ENCODE measurements at regions not wholly inside any gene's neighbourhood (a gene's known extent, or its start where the extent isn't known, plus 50 kb on each side); places are given as distances from the start of the nearest gene placed in this dataset.

DNA sequence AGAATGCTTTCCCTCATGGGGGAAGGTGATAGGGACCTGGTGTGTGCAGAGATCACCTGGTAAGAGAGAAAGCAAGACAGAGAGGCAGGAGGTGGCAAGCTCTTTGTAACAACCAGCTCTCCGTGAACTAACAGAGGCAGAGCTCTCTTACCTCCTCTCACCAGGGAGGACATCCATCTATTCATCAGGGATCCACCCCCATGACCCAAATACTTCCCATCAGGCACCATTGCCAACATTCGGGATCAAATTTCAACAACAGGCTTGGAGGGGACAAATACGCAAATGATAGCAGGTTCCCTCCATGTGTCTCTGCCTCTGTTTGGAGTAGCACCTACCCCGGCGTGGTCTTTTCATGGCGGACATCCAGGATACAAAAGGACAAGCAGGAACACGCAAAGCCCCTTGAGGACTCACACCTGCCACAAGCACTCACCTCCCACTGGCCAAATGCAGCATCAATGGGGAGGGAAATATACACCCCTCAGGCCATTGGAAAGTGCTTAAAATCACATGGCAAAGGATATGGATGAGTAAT is 431.2 kb upstream of the AUTS2 start:
- no peaks in the 10 kb centered on the region for H3K27me3 ChIP-seq (replicated peaks in 1 of 4; ENCODE audit: control insufficient read depth in 3 of 4, extremely low read depth in 1 of 4, insufficient read depth in 3 of 4, low read length in 3 of 4)
- no peak overlapping the region for H3K4me3 ChIP-seq (ENCODE audit: extremely low read depth in 1 of 4, insufficient read depth in 2 of 4, low read depth in 3 of 4, low read length in 4 of 4)
- H3K79me1 ChIP-seq (ENCODE audit: low read depth, low read length) = no peaks in the 10 kb centered on the region
- H4K8ac ChIP-seq (ENCODE audit: extremely low read depth, insufficient read depth, low read length) = no peak overlapping the region
- peak overlapping the region; percentile 72; the same call in 1 of the 2 replicates for H2BK15ac ChIP-seq (ENCODE audit: low read length)
- no peak overlapping the region for H3K4ac ChIP-seq (replicated peaks; ENCODE audit: insufficient read length, low read depth, low read length)
- H3K23me2 ChIP-seq (ENCODE audit: low read depth, low read length) = no peaks in the 10 kb centered on the region
- WGBS, 2 experiments (ENCODE audit: extremely low coverage in 1 of 2, insufficient coverage in 1 of 2, insufficient read length in 1 of 2, insufficient replicate concordance in 2 of 2, low coverage in 1 of 2, low lambda C conversion rate in 2 of 2, missing lambda C conversion rate in 1 of 2) = 95% methylated on average over 7 of the region's 7 CpGs; no CpG with 5 or more reads in 1 of the 2 experiments
- peak in 1 of 2 experiments; percentile 46 for DNase-seq (ENCODE audit: low read depth in 1 of 2, low spot score in 2 of 2)
- no peak overlapping the region for H2BK5ac ChIP-seq (ENCODE audit: low read depth, low read length)
- H3K36me3 ChIP-seq (ENCODE audit: control insufficient read depth in 2 of 4, insufficient read depth in 4 of 4, low read length in 3 of 4) = no peaks in the 10 kb centered on the region
- H2BK12ac ChIP-seq (ENCODE audit: low read depth, low read length) = no peak overlapping the region
- H3K56ac ChIP-seq (replicated peaks; ENCODE audit: insufficient read length, low read depth, low read length) = no peak overlapping the region
- no peaks in the 10 kb centered on the region for H3K79me2 ChIP-seq (ENCODE audit: control insufficient read depth in 1 of 2, insufficient read depth in 2 of 2, low read length in 2 of 2)
- H3K27ac ChIP-seq (ENCODE audit: low read depth, low read length) = no peak overlapping the region
- POLR2A ChIA-PET (ENCODE audit: partially characterized antibody) = no interaction called here
- no peak overlapping the region for H2AK5ac ChIP-seq (ENCODE audit: low read depth, low read length)
- peak overlapping the region; percentile 13 for H4K5ac ChIP-seq (ENCODE audit: insufficient read length, low read depth, low read length)
- no peak overlapping the region for H3K23ac ChIP-seq (ENCODE audit: insufficient read length)
- no peak overlapping the region for H3K9ac ChIP-seq (replicated peaks in 1 of 4; ENCODE audit: extremely low read depth in 1 of 4, low read depth in 3 of 4, low read length in 3 of 4)
- H4K20me1 ChIP-seq (replicated peaks in 1 of 2; ENCODE audit: control insufficient read depth in 1 of 2, insufficient read depth in 2 of 2, low read length in 2 of 2) = no peaks in the 10 kb centered on the region
- H3K4me1 ChIP-seq (replicated peaks in 1 of 4; ENCODE audit: control insufficient read depth in 3 of 4, insufficient read depth in 4 of 4, low read length in 3 of 4) = peaks cover 0 to 3% (median 0%) of the 10 kb centered on the region in 4 experiments; a peak in 1 of 7 replicates
- no peak for FAIRE-seq
- no peak overlapping the region for H3K4me2 ChIP-seq (ENCODE audit: insufficient read depth in 1 of 2, low read depth in 2 of 2, low read length in 2 of 2)
- CTCF ChIA-PET (ENCODE audit: partially characterized antibody) = interaction anchor here (0.6 to 0.9 kb wide), 2 partner anchors 11 to 182 kb away, joined by 3 to 4 read pairs; no protein-coding TSS in a partner anchor
- H4K91ac ChIP-seq (replicated peaks; ENCODE audit: insufficient read length, low read length) = no peak overlapping the region
- no peak overlapping the region for H3K18ac ChIP-seq (ENCODE audit: extremely low read depth, low read length)
- peaks cover 0 to 3% of the 10 kb centered on the region in 2 experiments; a peak in 1 of 4 replicates for H3K9me3 ChIP-seq (ENCODE audit: insufficient read depth in 2 of 2, low read depth in 1 of 2, low read length in 1 of 2)
- no peak overlapping the region for H2BK120ac ChIP-seq (replicated peaks; ENCODE audit: low read depth, low read length)
- H2AFZ ChIP-seq (ENCODE audit: low read length) = no peak overlapping the region
- H2BK20ac ChIP-seq (ENCODE audit: low read length) = no peak overlapping the region
- H3K14ac ChIP-seq (ENCODE audit: insufficient read length) = no peak overlapping the region
- TF ChIP-seq TEAD4 (IDR thresholded peaks at IDR 0.05; ENCODE audit: low read depth, low read length) (no peak), EP300 (IDR thresholded peaks at IDR 0.05; ENCODE audit: borderline replicate concordance in 1 of 2, low read depth in 2 of 2, low read length in 2 of 2) (no peak), BRCA1 (IDR thresholded peaks at IDR 0.05; ENCODE audit: low read depth, low read length) (no peak), SIX5 (IDR thresholded peaks at IDR 0.05; ENCODE audit: low read depth, low read length) (no peak), TAF1 (IDR thresholded peaks at IDR 0.05; ENCODE audit: low read depth, low read length) (no peak)
- TF ChIP-seq, protein P1, sequence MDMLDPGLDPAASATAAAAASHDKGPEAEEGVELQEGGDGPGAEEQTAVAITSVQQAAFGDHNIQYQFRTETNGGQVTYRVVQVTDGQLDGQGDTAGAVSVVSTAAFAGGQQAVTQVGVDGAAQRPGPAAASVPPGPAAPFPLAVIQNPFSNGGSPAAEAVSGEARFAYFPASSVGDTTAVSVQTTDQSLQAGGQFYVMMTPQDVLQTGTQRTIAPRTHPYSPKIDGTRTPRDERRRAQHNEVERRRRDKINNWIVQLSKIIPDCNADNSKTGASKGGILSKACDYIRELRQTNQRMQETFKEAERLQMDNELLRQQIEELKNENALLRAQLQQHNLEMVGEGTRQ (IDR thresholded peaks at IDR 0.05; ENCODE audit: low read length) = no peak

Data from H1 (cell line).